Umbilical cord (tissue), 1 donor: ENCODE measurements at regions not wholly inside any gene's neighbourhood (a gene's known extent, or its start where the extent isn't known, plus 50 kb on each side); places are given as distances from the start of the nearest gene placed in this dataset.

ENCODE experiments used
- DNase-seq: peaks from one replicate; pipeline ENCODE4 v3.0.0-alpha.2; 2015; ENCODE audit warnings: low spot score

- DNase-seq = no peak
These were observed 61.7 kb upstream of the MDFIC2 start for GRCh38 chr3:70374179-70374578.
